M059J (cell line): ENCODE measurements at regions not wholly inside any gene's neighbourhood (a gene's known extent, or its start where the extent isn't known, plus 50 kb on each side); places are given as distances from the start of the nearest gene placed in this dataset.
A peak's percentile ranks its signal among the peaks of the same experiment; 100 is the strongest.
"Not testable (repeated sequence)": the region's sequence is repeated elsewhere in the genome, so short reads cannot be mapped to it uniquely, and the experiment has no call there.

Experiments
- DNase-seq: peaks from one replicate; pipeline ENCODE4 v3.0.0-alpha.2; 2012; ENCODE audit warnings: low read depth

- peak; percentile 4 for DNase-seq
Measured at GRCh38 chr1:57578099-57578498, 154.2 kb upstream of the DAB1 start.

- peak; percentile 8 for DNase-seq
Measured at GRCh38 chr1:57576756-57577155, 152.9 kb upstream of the DAB1 start.

- DNase-seq: no peak
Measured at GRCh38 chr1:57572016-57572415, 148.2 kb upstream of the DAB1 start.

GRCh38 chr1:57558066-57558465 is 134.2 kb upstream of the DAB1 start:
- DNase-seq: not testable (repeated sequence)

- no peak for DNase-seq
Measured at GRCh38 chr1:57553666-57554065, 129.8 kb upstream of the DAB1 start.

GRCh38 chr1:57551476-57551875 is 127.6 kb upstream of the DAB1 start:
- no peak for DNase-seq

- peak; percentile 36 for DNase-seq
Measured at GRCh38 chr1:57550092-57550491, 126.2 kb upstream of the DAB1 start.

GRCh38 chr1:57549300-57549699 is 125.4 kb upstream of the DAB1 start:
- peak; percentile 8 for DNase-seq

GRCh38 chr1:57546549-57547330 is 122.9 kb upstream of the DAB1 start:
- DNase-seq: no peak

GRCh38 chr1:57544345-57544744 is 120.5 kb upstream of the DAB1 start:
- no peak for DNase-seq

- DNase-seq: peak; percentile 15
Measured at GRCh38 chr1:57536749-57537423, 113.0 kb upstream of the DAB1 start.

- no peak for DNase-seq
Measured at GRCh38 chr1:57532299-57532698, 108.4 kb upstream of the DAB1 start.

- not testable (repeated sequence) for DNase-seq
Measured at GRCh38 chr1:57530911-57531260, 107.0 kb upstream of the DAB1 start.

GRCh38 chr1:57530206-57530910 is 106.5 kb upstream of the DAB1 start:
- no peak for DNase-seq

GRCh38 chr1:57522575-57522974 is 98.7 kb upstream of the DAB1 start:
- no peak for DNase-seq

GRCh38 chr1:57520743-57521515 is 97.1 kb upstream of the DAB1 start:
- DNase-seq: no peak

GRCh38 chr1:57518496-57518895 is 94.6 kb upstream of the DAB1 start:
- no peak for DNase-seq

GRCh38 chr1:57517587-57518374 is 93.9 kb upstream of the DAB1 start:
- no peak for DNase-seq

GRCh38 chr1:57512386-57512785 is 88.5 kb upstream of the DAB1 start:
- DNase-seq: no peak

- no peak for DNase-seq
Measured at GRCh38 chr1:57506941-57507340, 83.1 kb upstream of the DAB1 start.

GRCh38 chr1:57503337-57503736 is 79.5 kb upstream of the DAB1 start:
- no peak for DNase-seq
